Neutrophil (primary cell): ENCODE measurements at regions not wholly inside any gene's neighbourhood (a gene's known extent, or its start where the extent isn't known, plus 50 kb on each side); places are given as distances from the start of the nearest gene placed in this dataset.

Experiments
- H3K27ac ChIP-seq: fragments of 200-600 bp; sonication (generic); 2 replicates; pipeline ENCODE4 v1.5.1; 2016; ENCODE audit warnings: mild to moderate bottlenecking, moderate library complexity
- H3K27me3 ChIP-seq: fragments of 200-600 bp; sonication (generic); 2 replicates; pipeline ENCODE4 v1.6.0; 2016; ENCODE audit warnings: mild to moderate bottlenecking
- H3K36me3 ChIP-seq: fragments of 200-600 bp; sonication (generic); 2 replicates; pipeline ENCODE4 v1.5.1; 2017
- H3K4me1 ChIP-seq, 2 experiments: fragments of 200-600 bp in 1 of 2; sonication (generic) in 1 of 2; 1 replicate in 1 of 2; 2 replicates in 1 of 2; pipeline versions ENCODE4 v1.5.1 to v1.6.1; 2013 to 2016; ENCODE audit warnings: low read depth in 1 of 2, low read length in 1 of 2, mild to moderate bottlenecking in 1 of 2, moderate library complexity in 1 of 2; ENCODE audit not compliant: control insufficient read depth in 1 of 2, insufficient read depth in 1 of 2
- H3K4me3 ChIP-seq, 2 experiments: fragments of 200-600 bp in 1 of 2; sonication (generic) in 1 of 2; 1 replicate in 1 of 2; 2 replicates in 1 of 2; pipeline ENCODE4 v1.5.1; 2013 to 2016; ENCODE audit warnings: low read depth in 1 of 2, low read length in 1 of 2, mild to moderate bottlenecking in 1 of 2, moderate library complexity in 1 of 2
- H3K9me3 ChIP-seq: fragments of 200-600 bp; sonication (generic); 2 replicates; pipeline ENCODE4 v1.5.1; 2016
- TF ChIP-seq, protein P1 (sequence below): fragments of 200-600 bp; sonication (generic); IDR thresholded peaks from 2 replicates; pipeline ENCODE4 v1.5.1; 2016; ENCODE audit warnings: antibody characterized with exemption

DNA sequence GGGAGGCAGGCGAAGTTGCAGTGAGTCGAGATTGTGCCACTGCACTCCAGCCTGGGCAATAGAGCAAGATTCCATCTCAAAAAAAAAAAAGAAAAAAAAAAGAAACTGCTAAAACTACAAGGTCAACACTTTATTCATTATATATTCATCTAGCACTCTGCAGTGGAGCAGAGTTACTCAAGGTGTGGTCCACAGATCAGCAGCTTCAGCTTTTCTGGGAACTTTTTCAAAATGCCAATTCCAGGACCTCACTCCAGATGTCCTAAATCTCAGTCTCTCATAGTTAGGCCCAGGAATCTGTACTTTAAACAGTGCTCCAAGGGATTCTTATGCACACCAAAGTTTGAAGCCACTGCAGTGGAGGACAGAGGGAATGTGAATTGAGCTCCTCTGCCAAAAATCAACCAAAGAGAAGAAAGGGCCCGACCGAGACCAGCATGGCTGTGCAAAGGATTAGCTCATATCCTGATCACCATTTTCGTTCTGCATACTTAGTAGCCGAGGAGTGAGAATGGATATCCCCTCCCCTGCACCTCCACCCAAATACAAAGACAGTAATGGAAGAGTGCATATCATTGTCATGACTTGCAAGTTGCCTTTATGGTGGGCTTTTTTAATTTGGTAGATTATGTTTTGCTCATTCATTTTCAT is 201.9 kb downstream of the MEX3B start:
- no peaks in the 10 kb centered on the region for H3K4me1 ChIP-seq
- no peak overlapping the region for H3K4me3 ChIP-seq
- H3K27ac ChIP-seq = no peak overlapping the region
- H3K9me3 ChIP-seq = no peaks in the 10 kb centered on the region
- H3K36me3 ChIP-seq = no peaks in the 10 kb centered on the region
- no peaks in the 10 kb centered on the region for H3K27me3 ChIP-seq
- TF ChIP-seq, protein P1, sequence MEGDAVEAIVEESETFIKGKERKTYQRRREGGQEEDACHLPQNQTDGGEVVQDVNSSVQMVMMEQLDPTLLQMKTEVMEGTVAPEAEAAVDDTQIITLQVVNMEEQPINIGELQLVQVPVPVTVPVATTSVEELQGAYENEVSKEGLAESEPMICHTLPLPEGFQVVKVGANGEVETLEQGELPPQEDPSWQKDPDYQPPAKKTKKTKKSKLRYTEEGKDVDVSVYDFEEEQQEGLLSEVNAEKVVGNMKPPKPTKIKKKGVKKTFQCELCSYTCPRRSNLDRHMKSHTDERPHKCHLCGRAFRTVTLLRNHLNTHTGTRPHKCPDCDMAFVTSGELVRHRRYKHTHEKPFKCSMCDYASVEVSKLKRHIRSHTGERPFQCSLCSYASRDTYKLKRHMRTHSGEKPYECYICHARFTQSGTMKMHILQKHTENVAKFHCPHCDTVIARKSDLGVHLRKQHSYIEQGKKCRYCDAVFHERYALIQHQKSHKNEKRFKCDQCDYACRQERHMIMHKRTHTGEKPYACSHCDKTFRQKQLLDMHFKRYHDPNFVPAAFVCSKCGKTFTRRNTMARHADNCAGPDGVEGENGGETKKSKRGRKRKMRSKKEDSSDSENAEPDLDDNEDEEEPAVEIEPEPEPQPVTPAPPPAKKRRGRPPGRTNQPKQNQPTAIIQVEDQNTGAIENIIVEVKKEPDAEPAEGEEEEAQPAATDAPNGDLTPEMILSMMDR = no peak

DNA sequence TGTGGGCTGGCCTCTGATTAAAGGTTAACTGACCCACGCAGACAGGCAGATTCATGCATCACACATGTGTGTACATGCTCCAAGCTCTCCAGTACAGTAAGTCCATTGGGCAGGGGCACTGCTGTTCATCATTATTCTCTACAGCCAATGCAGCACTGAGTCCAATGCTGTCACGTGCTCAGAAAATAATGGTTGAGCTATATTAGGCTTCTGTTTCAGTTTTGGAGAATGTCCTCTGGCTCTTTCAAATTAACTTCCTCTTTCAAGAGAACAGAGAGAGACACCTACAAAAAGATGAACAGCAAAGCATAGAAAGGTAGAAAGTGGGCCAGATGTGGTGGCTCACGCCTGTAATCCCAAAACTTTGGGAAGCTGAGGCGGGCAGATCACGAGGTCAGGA is 202.6 kb downstream of the MEX3B start:
- no peak overlapping the region for H3K4me3 ChIP-seq
- no peak overlapping the region for H3K27ac ChIP-seq
- H3K9me3 ChIP-seq = no peaks in the 10 kb centered on the region
- H3K36me3 ChIP-seq = no peaks in the 10 kb centered on the region
- TF ChIP-seq, protein P1 = no peak
- H3K4me1 ChIP-seq = no peaks in the 10 kb centered on the region
- no peaks in the 10 kb centered on the region for H3K27me3 ChIP-seq

DNA sequence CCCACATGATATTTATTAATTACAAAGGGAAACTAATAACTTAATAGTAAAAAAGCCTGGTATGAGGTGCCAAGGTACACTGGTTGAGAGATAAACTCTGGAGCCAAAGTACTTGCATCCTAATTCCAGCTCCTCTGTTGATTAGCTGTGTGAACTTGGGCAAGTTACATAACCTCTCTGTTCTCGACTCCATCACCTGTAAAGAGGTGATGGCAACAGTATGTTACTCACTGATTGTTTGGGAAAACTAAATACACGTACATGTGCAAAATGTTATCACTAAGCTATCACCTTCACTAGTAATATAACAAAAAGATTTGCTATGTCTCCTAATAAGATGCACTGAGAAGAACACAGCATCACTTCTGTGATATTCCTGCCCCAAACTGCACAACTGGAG is 206.4 kb downstream of the MEX3B start:
- TF ChIP-seq, protein P1 = no peak
- no peaks in the 10 kb centered on the region for H3K4me1 ChIP-seq
- no peak overlapping the region for H3K4me3 ChIP-seq
- no peak overlapping the region for H3K27ac ChIP-seq
- H3K36me3 ChIP-seq = no peaks in the 10 kb centered on the region
- no peaks in the 10 kb centered on the region for H3K9me3 ChIP-seq
- H3K27me3 ChIP-seq = no peaks in the 10 kb centered on the region

DNA sequence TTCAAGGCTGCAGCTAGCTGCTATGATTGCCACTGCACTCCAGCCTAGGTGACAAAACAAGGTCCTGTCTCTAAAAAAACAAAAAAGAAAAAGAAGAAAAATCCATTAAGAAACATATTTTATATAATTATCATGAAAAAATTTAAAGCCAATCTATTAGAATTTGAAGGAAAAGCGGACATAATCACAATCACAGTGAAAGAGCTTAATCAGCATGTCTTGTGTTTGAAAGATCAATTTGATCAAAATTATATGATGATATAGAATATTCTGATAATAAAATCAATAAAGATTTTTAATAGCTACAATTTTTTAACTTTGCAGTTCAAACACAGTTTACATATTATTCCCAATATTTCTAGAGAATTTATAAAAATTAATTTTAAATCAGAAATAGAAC is 210.1 kb downstream of the MEX3B start:
- H3K9me3 ChIP-seq = no peaks in the 10 kb centered on the region
- no peaks in the 10 kb centered on the region for H3K4me1 ChIP-seq
- TF ChIP-seq, protein P1 = no peak
- H3K36me3 ChIP-seq = no peaks in the 10 kb centered on the region
- H3K4me3 ChIP-seq = no peak overlapping the region
- H3K27ac ChIP-seq = no peak overlapping the region
- H3K27me3 ChIP-seq = no peaks in the 10 kb centered on the region

DNA sequence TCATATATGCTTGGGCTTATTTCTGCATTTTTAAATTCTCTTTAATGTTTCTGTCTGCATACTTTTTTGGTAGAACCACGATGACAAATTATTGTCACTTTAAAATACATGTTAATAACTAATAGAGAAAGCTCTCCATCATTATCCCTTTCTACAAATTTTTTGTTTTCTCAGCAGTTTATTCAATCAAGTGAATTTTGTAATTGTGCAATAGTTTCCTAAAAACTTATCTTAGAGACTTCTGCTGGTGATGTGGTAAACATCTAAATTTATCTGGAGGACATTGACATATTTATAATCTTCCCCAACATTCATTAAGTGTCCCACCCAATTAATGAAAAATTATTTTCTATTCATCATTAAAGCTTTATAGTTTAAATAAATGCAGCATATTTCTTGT is 215.3 kb downstream of the MEX3B start:
- TF ChIP-seq, protein P1 = no peak
- Histone ChIP-seq H3K4me1 (no peaks in the 10 kb centered on the region), H3K36me3 (no peaks in the 10 kb centered on the region), H3K4me3 (no peak overlapping the region), H3K9me3 (no peaks in the 10 kb centered on the region), H3K27ac (no peak overlapping the region), H3K27me3 (no peaks in the 10 kb centered on the region)

DNA sequence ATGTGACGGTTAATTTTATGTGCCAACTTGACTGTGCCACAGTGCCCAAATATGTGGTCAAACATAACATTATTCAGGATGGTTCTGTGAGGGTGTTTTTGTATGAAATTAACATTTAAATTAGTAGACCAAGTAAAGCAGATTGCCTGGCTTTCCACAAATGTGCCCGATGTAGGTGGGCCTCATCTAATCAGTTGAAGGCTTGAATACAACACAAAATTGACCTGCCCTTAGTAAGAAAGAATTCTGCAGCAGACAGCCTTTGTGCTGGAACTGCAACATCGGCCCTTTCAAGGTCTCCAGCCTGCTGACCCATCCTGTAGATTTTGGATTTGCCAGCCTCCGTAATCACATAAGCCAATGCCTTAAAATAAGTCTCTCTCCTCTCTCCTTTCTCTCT is 215.9 kb downstream of the MEX3B start:
- no peak overlapping the region for H3K4me3 ChIP-seq
- TF ChIP-seq, protein P1 = no peak
- H3K27me3 ChIP-seq = no peaks in the 10 kb centered on the region
- H3K9me3 ChIP-seq = no peaks in the 10 kb centered on the region
- H3K36me3 ChIP-seq = no peaks in the 10 kb centered on the region
- no peaks in the 10 kb centered on the region for H3K4me1 ChIP-seq
- no peak overlapping the region for H3K27ac ChIP-seq
